Rectal smooth muscle tissue (tissue), 1 donor: ENCODE measurements at regions not wholly inside any gene's neighbourhood (a gene's known extent, or its start where the extent isn't known, plus 50 kb on each side); places are given as distances from the start of the nearest gene placed in this dataset.

Source experiments
- H3K27ac ChIP-seq: one replicate; pipeline ENCODE4 v1.7.0; 2013; ENCODE audit warnings: low read depth, low read length, inconsistent platforms
- H3K27me3 ChIP-seq: one replicate; pipeline ENCODE4 v1.7.0; 2013; ENCODE audit warnings: low read length; ENCODE audit not compliant: control insufficient read depth, insufficient read depth
- H3K36me3 ChIP-seq: one replicate; pipeline ENCODE4 v1.7.0; 2013; ENCODE audit warnings: low read length; ENCODE audit not compliant: control insufficient read depth, insufficient read depth
- H3K4me1 ChIP-seq: one replicate; pipeline ENCODE4 v1.7.0; 2013; ENCODE audit warnings: low read length; ENCODE audit not compliant: control insufficient read depth, insufficient read depth
- H3K4me3 ChIP-seq: one replicate; pipeline ENCODE4 v1.7.0; 2013; ENCODE audit warnings: low read length
- H3K9ac ChIP-seq: one replicate; pipeline ENCODE4 v1.7.0; 2013; ENCODE audit warnings: low read length

DNA sequence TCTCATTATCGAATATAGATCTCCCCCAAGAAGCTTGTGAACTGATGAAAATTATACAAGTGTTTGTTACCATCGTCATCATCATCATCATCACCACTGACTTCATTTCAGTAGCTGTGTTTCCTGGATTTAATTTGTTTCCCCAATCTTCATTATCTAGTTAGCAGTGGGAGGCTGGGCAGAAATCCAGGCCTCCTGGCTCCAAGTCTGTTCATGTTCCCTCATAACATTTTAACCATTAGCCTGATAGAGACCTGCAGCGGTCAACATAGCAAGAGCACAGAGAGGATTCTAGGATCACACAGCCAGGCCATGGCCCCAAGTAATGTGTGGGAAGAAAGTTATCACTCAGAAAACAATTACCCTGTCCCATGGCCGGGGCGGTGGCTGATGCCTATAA is 526.2 kb upstream of the CDH11 start:
- no peak overlapping the region for H3K9ac ChIP-seq
- no peak overlapping the region for H3K4me3 ChIP-seq
- no peaks in the 10 kb centered on the region for H3K36me3 ChIP-seq
- H3K27ac ChIP-seq = no peak overlapping the region
- no peaks in the 10 kb centered on the region for H3K4me1 ChIP-seq
- no peaks in the 10 kb centered on the region for H3K27me3 ChIP-seq

DNA sequence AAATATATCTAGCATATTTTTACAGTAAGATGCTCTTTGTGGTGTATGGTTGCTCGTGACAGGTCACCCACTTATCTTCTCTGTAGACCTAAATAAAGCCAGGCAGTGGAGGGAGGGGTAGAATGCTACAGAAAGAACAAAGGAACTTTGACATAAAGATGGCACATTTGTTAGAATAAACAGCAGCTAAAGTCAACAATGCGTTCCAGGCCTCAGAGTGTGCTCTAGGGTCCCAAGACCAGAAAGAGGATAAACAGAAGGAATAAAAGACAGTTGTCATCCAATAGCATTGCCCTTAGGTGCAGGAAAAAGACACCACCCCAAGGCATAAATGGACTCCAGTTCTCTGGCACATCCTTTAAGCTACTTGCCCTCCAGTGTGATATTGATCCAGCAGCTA is 523.0 kb upstream of the CDH11 start:
- Histone ChIP-seq H3K36me3 (no peaks in the 10 kb centered on the region), H3K27ac (no peak overlapping the region), H3K27me3 (no peaks in the 10 kb centered on the region), H3K4me3 (no peak overlapping the region), H3K9ac (no peak overlapping the region), H3K4me1 (no peaks in the 10 kb centered on the region)

DNA sequence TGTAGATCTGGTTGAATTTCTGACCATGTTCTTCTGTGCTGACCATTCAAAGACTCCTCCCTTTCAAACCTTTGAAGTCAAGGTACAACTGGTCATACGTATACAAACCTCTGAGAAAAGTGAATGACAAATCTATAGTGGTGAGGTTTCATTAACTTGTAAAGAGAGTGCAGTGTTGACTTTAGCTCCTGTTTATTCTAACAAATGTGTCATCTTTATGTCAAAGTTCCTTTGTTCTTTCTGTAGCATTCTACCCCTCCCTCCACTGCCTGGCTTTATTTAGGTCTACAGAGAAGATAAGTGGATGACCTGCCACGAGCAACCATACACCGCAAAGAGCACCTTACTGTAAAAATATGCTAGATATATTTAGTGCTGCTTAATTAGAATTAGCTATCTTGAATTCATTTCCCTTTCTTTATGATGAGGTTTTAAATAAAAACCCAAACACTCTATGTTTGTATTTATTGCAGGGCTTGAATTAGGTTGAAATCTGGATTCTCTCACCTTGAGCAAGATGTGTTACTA is 520.0 kb upstream of the CDH11 start:
- H3K9ac ChIP-seq = no peak overlapping the region
- H3K36me3 ChIP-seq = no peaks in the 10 kb centered on the region
- H3K27ac ChIP-seq = no peak overlapping the region
- no peak overlapping the region for H3K4me3 ChIP-seq
- H3K4me1 ChIP-seq = no peaks in the 10 kb centered on the region
- H3K27me3 ChIP-seq = no peaks in the 10 kb centered on the region

DNA sequence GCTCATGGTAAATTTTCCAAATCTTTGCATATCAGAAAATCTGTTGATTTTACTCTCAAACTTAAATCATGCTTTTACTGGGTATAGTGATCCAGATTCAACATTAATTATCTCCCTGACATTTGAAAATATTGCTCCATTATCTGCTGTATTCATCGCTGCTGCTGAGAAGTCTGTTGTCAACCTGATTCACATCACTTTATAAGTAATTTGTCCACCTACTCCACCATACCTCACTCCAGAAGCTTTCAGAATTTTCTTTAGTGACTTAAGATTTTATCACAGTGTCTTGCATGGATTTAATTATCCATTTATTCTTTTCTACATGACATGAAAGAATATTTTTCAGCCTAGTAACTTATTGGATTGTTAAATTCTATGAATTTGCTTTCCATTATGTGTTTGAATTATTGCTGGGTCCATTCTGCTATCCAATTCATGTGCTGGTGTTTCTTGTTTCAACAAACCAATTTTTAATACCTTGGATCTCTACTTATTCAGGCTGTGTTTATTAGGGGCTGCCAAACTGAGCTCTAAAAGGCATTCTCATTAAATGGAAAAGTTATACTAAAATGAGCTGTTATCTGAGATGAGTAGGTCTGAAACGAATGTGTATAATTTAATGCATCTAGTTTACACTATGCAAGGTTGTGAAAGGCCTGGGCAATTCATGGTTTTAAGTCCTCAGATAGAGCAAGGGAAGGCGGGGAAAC is 519.3 kb upstream of the CDH11 start:
- H3K9ac ChIP-seq = no peak overlapping the region
- no peaks in the 10 kb centered on the region for H3K36me3 ChIP-seq
- no peak overlapping the region for H3K4me3 ChIP-seq
- H3K4me1 ChIP-seq = no peaks in the 10 kb centered on the region
- no peak overlapping the region for H3K27ac ChIP-seq
- H3K27me3 ChIP-seq = no peaks in the 10 kb centered on the region

DNA sequence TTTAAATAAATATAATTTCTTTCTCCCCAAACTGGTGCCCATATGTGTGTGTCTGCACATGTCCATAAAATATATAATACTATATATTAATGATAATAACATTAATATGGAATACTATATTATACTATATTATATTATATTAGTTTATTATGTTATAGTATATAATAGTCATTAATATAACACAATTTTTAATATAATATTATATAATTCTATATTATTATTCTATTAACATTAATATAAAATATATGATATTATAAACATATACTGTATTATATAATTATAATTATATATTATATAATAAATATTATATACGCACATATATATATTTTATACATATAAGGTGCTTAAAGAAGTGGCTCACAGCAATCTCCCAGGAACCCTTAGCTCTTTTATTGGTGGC is 513.0 kb upstream of the CDH11 start:
- Histone ChIP-seq H3K36me3 (no peaks in the 10 kb centered on the region), H3K9ac (no peak overlapping the region), H3K4me1 (no peaks in the 10 kb centered on the region), H3K4me3 (no peak overlapping the region), H3K27me3 (no peaks in the 10 kb centered on the region), H3K27ac (no peak overlapping the region)

DNA sequence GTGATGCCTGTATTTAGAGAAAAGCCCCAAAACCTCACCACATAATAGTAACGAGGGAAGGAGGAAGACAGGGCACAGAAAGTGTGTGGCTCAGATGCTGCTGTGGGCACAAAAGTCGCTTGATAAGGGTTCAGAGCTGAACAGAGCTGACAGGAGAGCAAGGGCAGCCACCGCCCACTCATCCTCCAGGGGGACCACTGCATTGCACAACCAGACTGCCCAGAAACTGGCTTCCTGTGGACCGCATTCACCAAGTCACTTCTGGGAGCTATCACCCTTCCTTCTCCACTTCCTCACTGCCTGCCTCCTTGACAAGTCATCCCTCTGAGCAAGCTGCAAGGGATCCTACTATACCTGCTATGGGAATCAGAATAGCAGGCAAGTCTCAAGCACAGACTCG is 512.4 kb upstream of the CDH11 start:
- Histone ChIP-seq H3K36me3 (no peaks in the 10 kb centered on the region), H3K4me3 (no peak overlapping the region), H3K27me3 (no peaks in the 10 kb centered on the region), H3K4me1 (no peaks in the 10 kb centered on the region), H3K27ac (no peak overlapping the region), H3K9ac (no peak overlapping the region)

DNA sequence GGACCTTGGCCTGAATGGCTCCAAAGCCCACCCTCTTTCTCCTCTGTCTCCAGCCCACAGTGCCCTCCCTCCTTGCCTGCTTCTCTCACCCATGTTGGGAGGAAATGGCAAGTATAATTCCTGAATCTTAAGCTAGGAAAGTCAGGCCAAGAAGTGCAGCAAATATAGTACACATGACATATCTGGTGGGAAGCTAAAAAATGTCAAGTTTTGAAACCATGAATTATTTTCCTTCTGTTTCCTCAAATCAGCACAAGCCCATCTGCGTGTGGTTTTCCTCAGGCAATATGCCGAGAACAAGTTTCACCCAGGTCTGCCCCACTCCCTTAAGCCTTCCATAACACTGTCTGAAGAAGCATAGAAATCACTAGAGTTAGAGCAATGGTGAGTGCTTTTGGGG is 502.8 kb upstream of the CDH11 start:
- H3K4me3 ChIP-seq = no peak overlapping the region
- H3K27ac ChIP-seq = no peak overlapping the region
- no peak overlapping the region for H3K9ac ChIP-seq
- H3K36me3 ChIP-seq = no peaks in the 10 kb centered on the region
- no peaks in the 10 kb centered on the region for H3K4me1 ChIP-seq
- H3K27me3 ChIP-seq = no peaks in the 10 kb centered on the region

DNA sequence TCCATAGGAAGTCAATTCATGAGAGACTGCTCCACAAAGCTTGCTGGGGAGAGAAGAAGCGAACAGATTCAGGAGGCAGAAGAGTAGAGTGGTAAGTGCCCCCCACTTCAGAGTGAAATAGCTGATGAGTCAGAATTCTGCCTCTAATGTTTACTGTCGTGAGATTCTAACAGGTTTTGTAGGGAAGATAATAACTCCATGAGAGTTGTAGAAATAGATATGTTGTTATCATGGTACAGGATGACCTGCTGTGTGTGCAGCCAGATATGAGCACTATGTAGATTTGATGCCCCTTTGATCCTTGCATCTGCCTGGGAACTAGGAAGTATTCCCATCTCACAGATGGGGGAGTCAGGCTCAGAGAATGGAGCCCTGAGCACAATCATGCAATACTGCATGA is 502.4 kb upstream of the CDH11 start:
- H3K27me3 ChIP-seq = no peaks in the 10 kb centered on the region
- no peak overlapping the region for H3K27ac ChIP-seq
- no peak overlapping the region for H3K9ac ChIP-seq
- no peaks in the 10 kb centered on the region for H3K4me1 ChIP-seq
- H3K4me3 ChIP-seq = no peak overlapping the region
- no peaks in the 10 kb centered on the region for H3K36me3 ChIP-seq

DNA sequence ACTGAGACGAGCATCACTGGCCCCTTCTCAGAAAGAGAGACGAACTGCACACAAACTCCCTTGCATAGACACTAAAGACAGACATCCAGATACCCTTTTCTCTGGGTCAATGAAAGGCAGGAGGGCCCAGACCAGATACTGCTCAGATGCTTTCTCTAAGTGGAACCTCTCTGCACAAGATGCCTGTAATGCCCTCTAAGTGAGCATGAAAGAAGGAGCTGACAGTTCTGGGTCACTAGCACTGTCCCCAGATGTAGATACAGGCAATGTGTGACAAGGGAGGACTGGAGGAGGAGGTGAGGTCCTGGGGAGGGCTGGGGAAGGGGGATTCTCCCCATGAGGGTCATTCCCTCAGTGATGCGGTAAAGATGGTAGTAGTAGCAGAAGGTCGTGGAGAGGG is 501.0 kb upstream of the CDH11 start:
- H3K9ac ChIP-seq = no peak overlapping the region
- H3K4me1 ChIP-seq = no peaks in the 10 kb centered on the region
- H3K27me3 ChIP-seq = no peaks in the 10 kb centered on the region
- H3K36me3 ChIP-seq = no peaks in the 10 kb centered on the region
- no peak overlapping the region for H3K4me3 ChIP-seq
- H3K27ac ChIP-seq = no peak overlapping the region

DNA sequence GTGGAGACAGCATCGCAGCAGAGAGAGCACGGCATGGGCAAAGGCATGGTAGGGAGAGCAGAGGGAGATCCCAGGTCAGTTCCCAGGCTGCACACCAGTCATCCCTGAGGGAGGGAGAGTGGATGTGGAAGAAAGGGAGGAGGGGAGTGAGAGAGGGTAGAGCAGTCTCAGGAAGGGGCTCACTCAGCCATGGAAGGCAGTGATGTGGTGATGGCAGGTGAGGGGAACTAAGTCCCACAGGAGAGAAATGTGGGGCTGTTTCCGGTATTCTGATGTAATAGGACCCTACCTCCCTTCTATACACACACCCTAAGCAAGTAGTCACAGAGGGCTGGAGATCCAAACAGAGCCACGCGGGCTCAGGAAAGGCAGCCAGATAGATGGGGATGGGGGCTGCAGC is 500.3 kb upstream of the CDH11 start:
- no peaks in the 10 kb centered on the region for H3K36me3 ChIP-seq
- H3K4me3 ChIP-seq = no peak overlapping the region
- no peak overlapping the region for H3K27ac ChIP-seq
- no peak overlapping the region for H3K9ac ChIP-seq
- H3K4me1 ChIP-seq = no peaks in the 10 kb centered on the region
- H3K27me3 ChIP-seq = no peaks in the 10 kb centered on the region

DNA sequence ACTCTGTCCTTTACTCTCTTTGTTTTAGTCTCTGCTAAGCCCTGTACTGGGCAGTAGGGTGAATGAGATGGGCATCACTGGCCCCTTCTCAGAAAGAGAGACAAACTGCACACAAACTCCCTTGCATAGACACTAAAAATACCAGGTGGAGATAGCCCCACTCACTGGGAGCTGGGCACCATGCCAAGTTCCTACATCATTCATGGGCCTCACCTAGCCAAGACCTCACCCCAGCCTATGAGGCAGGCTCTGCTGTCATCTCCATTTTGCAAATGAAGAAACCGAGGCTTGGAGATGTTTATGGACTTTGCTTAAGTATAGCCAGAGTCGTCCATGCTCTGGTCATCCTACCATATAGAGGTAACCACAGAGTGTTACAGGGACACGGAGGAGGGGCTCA is 499.8 kb upstream of the CDH11 start:
- Histone ChIP-seq H3K9ac (no peak overlapping the region), H3K4me3 (no peak overlapping the region), H3K27me3 (no peaks in the 10 kb centered on the region), H3K36me3 (no peaks in the 10 kb centered on the region), H3K4me1 (no peaks in the 10 kb centered on the region), H3K27ac (no peak overlapping the region)

DNA sequence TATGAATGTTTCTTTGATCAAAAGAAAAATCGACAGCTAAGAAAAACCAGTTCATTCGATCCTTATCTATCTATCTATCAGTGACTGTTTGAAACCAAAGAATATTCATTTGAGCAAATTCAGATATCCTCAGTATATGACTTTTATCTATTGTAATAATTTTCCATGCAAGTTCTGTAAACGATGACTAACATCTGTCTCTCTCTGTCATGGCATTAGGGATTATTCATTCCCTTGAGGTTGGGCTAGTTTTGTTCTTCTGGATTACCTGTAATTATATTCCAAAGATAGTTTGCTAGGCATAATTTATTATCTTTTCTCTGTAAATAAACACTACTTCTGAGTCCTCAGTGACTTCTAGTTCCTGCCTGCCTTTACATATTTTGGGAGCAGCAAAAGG is 497.7 kb upstream of the CDH11 start:
- no peaks in the 10 kb centered on the region for H3K36me3 ChIP-seq
- H3K4me1 ChIP-seq = no peaks in the 10 kb centered on the region
- no peak overlapping the region for H3K4me3 ChIP-seq
- H3K27me3 ChIP-seq = no peaks in the 10 kb centered on the region
- no peak overlapping the region for H3K9ac ChIP-seq
- no peak overlapping the region for H3K27ac ChIP-seq

DNA sequence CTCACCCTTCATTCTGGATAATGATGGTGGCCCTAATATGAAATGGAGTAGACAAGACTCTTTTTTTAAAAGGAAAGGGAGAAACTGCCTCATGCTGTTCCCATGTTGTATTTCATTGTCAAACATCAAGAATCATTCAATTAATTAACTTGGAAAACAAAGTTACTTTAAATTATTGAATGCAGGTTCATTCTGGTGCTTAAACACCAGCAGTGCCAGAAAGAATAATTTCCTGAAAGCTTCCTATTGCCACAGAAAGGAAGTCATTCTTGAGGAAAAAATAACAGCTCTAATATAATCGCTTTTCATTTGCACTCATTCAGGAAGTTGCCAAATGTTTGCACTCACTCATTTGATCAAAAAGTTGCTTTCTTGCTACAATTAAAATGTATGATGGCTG is 497.1 kb upstream of the CDH11 start:
- Histone ChIP-seq H3K36me3 (no peaks in the 10 kb centered on the region), H3K27ac (no peak overlapping the region), H3K9ac (no peak overlapping the region), H3K4me1 (no peaks in the 10 kb centered on the region), H3K27me3 (no peaks in the 10 kb centered on the region), H3K4me3 (no peak overlapping the region)
